Vagina (tissue), 2 donors: ENCODE measurements at regions not wholly inside any gene's neighbourhood (a gene's known extent, or its start where the extent isn't known, plus 50 kb on each side); places are given as distances from the start of the nearest gene placed in this dataset.

Experiments used
- DNase-seq, 2 donors: peaks; one replicate each; pipeline ENCODE4 v3.0.0-alpha.2; 2017; ENCODE audit errors: extremely low spot score in 2 of 2
- H3K27ac ChIP-seq: fragments of 200-600 bp; sonication (generic); one replicate; pipeline ENCODE4 v1.5.1; 2019
- H3K27me3 ChIP-seq: fragments of 200-600 bp; sonication (generic); one replicate; pipeline ENCODE4 v1.5.1; 2019
- H3K36me3 ChIP-seq, 2 donors: fragments of 200-600 bp; sonication (generic); one replicate each; pipeline ENCODE4 v1.5.1; 2017 to 2019
- H3K4me1 ChIP-seq: fragments of 200-600 bp; sonication (generic); one replicate; pipeline ENCODE4 v1.5.1; 2019
- H3K4me3 ChIP-seq, 2 donors: fragments of 200-600 bp; sonication (generic); 1 replicate in 1 of 2; 2 replicates in 1 of 2; pipeline ENCODE4 v1.5.1; 2016 to 2019
- H3K9me3 ChIP-seq: fragments of 200-600 bp; sonication (generic); one replicate; pipeline ENCODE4 v1.5.1; 2019
- CTCF ChIP-seq, 3 experiments: fragments of 450-650 bp in 2 of 3; fragments of 200-600 bp in 1 of 3; sonication (generic) in 1 of 3; IDR thresholded peaks; one replicate each; pipeline ENCODE4 v1.5.1; 2017 to 2019; ENCODE audit warnings: antibody characterized with exemption in 3 of 3, mild to moderate bottlenecking in 2 of 3, moderate library complexity in 2 of 3
- POLR2A ChIP-seq, 2 donors: fragments of 450-650 bp; IDR thresholded peaks; one replicate each; pipeline ENCODE4 v1.6.1; 2017; ENCODE audit warnings: antibody characterized with exemption in 2 of 2, mild to moderate bottlenecking in 2 of 2, moderate library complexity in 2 of 2
- POLR2AphosphoS5 ChIP-seq, 2 donors: sonication (generic); formaldehyde crosslinking; IDR thresholded peaks; one replicate each; pipeline ENCODE4 v1.9.0; 2017; ENCODE audit warnings: antibody characterized with exemption in 2 of 2, mild to moderate bottlenecking in 2 of 2, low read depth in 1 of 2; ENCODE audit not compliant: insufficient read depth in 1 of 2
- intact Hi-C: fragments of 100-400 bp; cut with DNase I; formaldehyde crosslinking; loops from one replicate; pipeline ENCODE4 v1.15.1; 2023

GRCh38 chr7:13174991-13175390 lies 487.6 kb downstream of the ARL4A start:
- Histone ChIP-seq H3K36me3 (no peaks in the 10 kb centered on the region), H3K4me1 (no peaks in the 10 kb centered on the region), H3K9me3 (no peaks in the 10 kb centered on the region), H3K27ac (no peak overlapping the region), H3K4me3 (no peak overlapping the region), H3K27me3 (no peaks in the 10 kb centered on the region)
- DNase-seq, result no peak
- TF ChIP-seq POLR2AphosphoS5 (IDR thresholded peaks at IDR 0.05; ENCODE audit: insufficient read depth in 1 of 2, low read depth in 1 of 2) (no peak), POLR2A (IDR thresholded peaks at IDR 0.05) (no peak), CTCF (IDR thresholded peaks at IDR 0.05) (no peak)
- intact Hi-C loops, result no loop called here

- DNase-seq, result no peak
- H3K4me3 ChIP-seq, result no peak overlapping the region
- no peaks in the 10 kb centered on the region for H3K9me3 ChIP-seq
- no peak overlapping the region for H3K27ac ChIP-seq
- no peaks in the 10 kb centered on the region for H3K36me3 ChIP-seq
- no peaks in the 10 kb centered on the region for H3K27me3 ChIP-seq
- TF ChIP-seq POLR2AphosphoS5 (IDR thresholded peaks at IDR 0.05; ENCODE audit: insufficient read depth in 1 of 2, low read depth in 1 of 2) (no peak), POLR2A (IDR thresholded peaks at IDR 0.05) (no peak), CTCF (IDR thresholded peaks at IDR 0.05) (no peak)
- intact Hi-C loops, result no loop called here
- H3K4me1 ChIP-seq, result no peaks in the 10 kb centered on the region
These were observed 491.7 kb downstream of the ARL4A start for GRCh38 chr7:13179011-13179582.

GRCh38 chr7:13179775-13180523 lies 492.5 kb downstream of the ARL4A start:
- Histone ChIP-seq H3K27ac (no peak overlapping the region), H3K9me3 (no peaks in the 10 kb centered on the region), H3K27me3 (no peaks in the 10 kb centered on the region), H3K4me1 (no peaks in the 10 kb centered on the region), H3K36me3 (no peaks in the 10 kb centered on the region), H3K4me3 (no peak overlapping the region)
- intact Hi-C loops, result no loop called here
- no peak for TF ChIP-seq POLR2A (IDR thresholded peaks at IDR 0.05)
- no peak for TF ChIP-seq CTCF (IDR thresholded peaks at IDR 0.05)
- TF ChIP-seq POLR2AphosphoS5 (IDR thresholded peaks at IDR 0.05; ENCODE audit: insufficient read depth in 1 of 2, low read depth in 1 of 2), result no peak
- DNase-seq, result no peak

- Histone ChIP-seq H3K27ac (no peak overlapping the region), H3K4me1 (no peaks in the 10 kb centered on the region), H3K27me3 (no peaks in the 10 kb centered on the region), H3K36me3 (no peaks in the 10 kb centered on the region), H3K4me3 (no peak overlapping the region), H3K9me3 (no peaks in the 10 kb centered on the region)
- intact Hi-C loops, result no loop called here
- TF ChIP-seq POLR2A (IDR thresholded peaks at IDR 0.05) (no peak), POLR2AphosphoS5 (IDR thresholded peaks at IDR 0.05; ENCODE audit: insufficient read depth in 1 of 2, low read depth in 1 of 2) (no peak), CTCF (IDR thresholded peaks at IDR 0.05) (no peak)
- DNase-seq, result no peak
These were observed 493.8 kb downstream of the ARL4A start for GRCh38 chr7:13181216-13181615.

GRCh38 chr7:13185139-13185538 lies 497.7 kb downstream of the ARL4A start:
- Histone ChIP-seq H3K4me3 (no peak overlapping the region), H3K27ac (no peak overlapping the region), H3K27me3 (no peaks in the 10 kb centered on the region), H3K36me3 (no peaks in the 10 kb centered on the region), H3K9me3 (no peaks in the 10 kb centered on the region), H3K4me1 (no peaks in the 10 kb centered on the region)
- no peak for DNase-seq
- TF ChIP-seq CTCF (IDR thresholded peaks at IDR 0.05) (no peak), POLR2A (IDR thresholded peaks at IDR 0.05) (no peak), POLR2AphosphoS5 (IDR thresholded peaks at IDR 0.05; ENCODE audit: insufficient read depth in 1 of 2, low read depth in 1 of 2) (no peak)
- intact Hi-C loops, result no loop called here
